Neural progenitor cell (in vitro differentiated cells): ENCODE measurements at regions not wholly inside any gene's neighbourhood (a gene's known extent, or its start where the extent isn't known, plus 50 kb on each side); places are given as distances from the start of the nearest gene placed in this dataset.

Experiments used
- DNase-seq: peaks from one replicate; pipeline ENCODE4 v3.0.0-alpha.2; 2016; ENCODE audit warnings: low spot score
- H2AFZ ChIP-seq: fragments of 200-600 bp; sonication (generic); replicated peaks from 2 replicates; pipeline ENCODE4 v1.6.1; 2016; ENCODE audit warnings: antibody characterized with exemption
- H3F3A ChIP-seq: fragments of 200-600 bp; sonication (generic); 2 replicates; pipeline ENCODE4 v1.6.1; 2016; ENCODE audit warnings: antibody characterized with exemption, low read depth
- H3K27ac ChIP-seq: fragments of 200-600 bp; sonication (generic); 2 replicates; pipeline ENCODE4 v1.5.1; 2016; ENCODE audit warnings: mild to moderate bottlenecking
- H3K27me3 ChIP-seq: fragments of 200-600 bp; sonication (generic); 2 replicates; pipeline ENCODE4 v1.6.1; 2016; ENCODE audit warnings: mild to moderate bottlenecking, moderate library complexity
- H3K36me3 ChIP-seq: fragments of 200-600 bp; sonication (generic); 2 replicates; pipeline ENCODE4 v1.5.1; 2016
- H3K4me1 ChIP-seq: fragments of 200-600 bp; sonication (generic); 2 replicates; pipeline ENCODE4 v1.6.1; 2016; ENCODE audit warnings: mixed run types
- H3K4me2 ChIP-seq: fragments of 200-600 bp; sonication (generic); 2 replicates; pipeline ENCODE4 v1.6.1; 2016
- H3K4me3 ChIP-seq: fragments of 200-600 bp; sonication (generic); 2 replicates; pipeline ENCODE4 v1.5.1; 2016
- H3K79me2 ChIP-seq: fragments of 200-600 bp; sonication (generic); 2 replicates; pipeline ENCODE4 v1.6.1; 2016; ENCODE audit warnings: low read depth
- H3K9ac ChIP-seq: fragments of 200-600 bp; sonication (generic); 2 replicates; pipeline ENCODE4 v1.6.1; 2016
- H3K9me3 ChIP-seq: fragments of 200-600 bp; sonication (generic); 2 replicates; pipeline ENCODE4 v1.5.1; 2016; ENCODE audit warnings: low read depth
- H4K20me1 ChIP-seq: fragments of 200-600 bp; sonication (generic); 2 replicates; pipeline ENCODE4 v1.6.1; 2016; ENCODE audit warnings: low read depth
- H3K27ac Mint-ChIP-seq: 3 replicates; pipeline ENCODE4 v1.8.0; 2021; ENCODE audit warnings: mixed read lengths
- H3K27me3 Mint-ChIP-seq: 2 replicates; pipeline ENCODE4 v1.8.0; 2022; ENCODE audit warnings: low read depth, mild to moderate bottlenecking, inconsistent platforms, moderate library complexity, mixed read lengths; ENCODE audit not compliant: insufficient read depth
- H3K36me3 Mint-ChIP-seq: 3 replicates; pipeline ENCODE4 v1.8.0; 2021; ENCODE audit warnings: mixed read lengths
- H3K4me1 Mint-ChIP-seq: 3 replicates; pipeline ENCODE4 v1.8.0; 2021; ENCODE audit warnings: mixed read lengths
- H3K4me3 Mint-ChIP-seq: 3 replicates; pipeline ENCODE4 v1.8.0; 2021; ENCODE audit warnings: mild to moderate bottlenecking, moderate library complexity, mixed read lengths
- H3K9me3 Mint-ChIP-seq: 3 replicates; pipeline ENCODE4 v1.8.0; 2020; ENCODE audit warnings: mixed read lengths
- EZH2 ChIP-seq: fragments of 200-600 bp; sonication (generic); IDR thresholded peaks from 2 replicates; pipeline ENCODE4 v1.6.1; 2017; ENCODE audit warnings: antibody characterized with exemption, mild to moderate bottlenecking, moderate library complexity
- EZH2phosphoT487 ChIP-seq: fragments of 200-600 bp; sonication (generic); IDR thresholded peaks from 2 replicates; pipeline ENCODE4 v1.6.1; 2017; ENCODE audit warnings: antibody characterized with exemption
- TF ChIP-seq, protein P1 (sequence below): fragments of 200-600 bp; sonication (generic); IDR thresholded peaks from 2 replicates; pipeline ENCODE4 v1.5.1; 2017; ENCODE audit warnings: antibody characterized with exemption, mild to moderate bottlenecking

DNA sequence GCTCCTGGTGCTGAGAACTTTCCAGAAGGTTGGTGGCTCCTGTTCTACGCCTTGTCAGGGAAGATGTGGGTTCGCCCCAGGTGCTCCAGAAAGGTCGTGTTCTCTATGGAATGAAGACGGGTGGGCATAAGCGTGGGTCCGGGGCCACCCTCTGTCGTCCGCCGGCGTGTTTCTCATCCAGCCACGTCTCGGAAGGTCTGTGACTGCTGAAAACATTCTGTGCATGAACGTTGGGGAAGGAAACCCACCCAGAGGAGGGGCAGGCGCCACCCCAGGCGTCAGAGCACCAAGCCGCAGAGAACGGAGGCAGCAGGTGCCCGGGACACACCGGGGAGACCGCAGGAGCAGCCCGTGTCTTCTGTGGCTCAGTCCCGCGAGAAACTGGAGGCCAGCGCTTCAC lies 118.2 kb downstream of the RTP5 start:
- Mint-ChIP-seq H3K4me3 (no peak overlapping the region), H3K4me1 (no peaks in the 10 kb centered on the region)
- DNase-seq, result no peak

DNA sequence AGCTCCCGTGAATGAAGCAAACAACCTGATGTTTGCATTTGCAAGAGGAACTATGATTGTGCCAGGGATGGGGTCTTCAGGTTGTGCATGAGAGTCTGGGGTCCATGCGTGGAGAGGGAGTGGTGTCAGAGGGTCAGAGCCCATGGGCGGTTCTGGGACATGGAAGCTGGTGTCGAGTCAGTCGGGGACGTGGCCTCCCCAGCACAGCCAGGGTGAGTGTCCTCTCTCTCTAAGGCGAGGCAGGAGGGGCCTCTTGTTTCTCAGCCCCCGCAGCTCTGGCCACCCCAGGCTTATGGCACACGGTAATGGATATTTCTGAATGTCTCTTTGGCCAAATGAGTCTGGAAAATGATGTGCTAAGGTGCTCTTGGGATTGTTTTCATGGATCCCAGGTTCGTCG lies 118.6 kb downstream of the RTP5 start:
- no peak overlapping the region for H3K27ac Mint-ChIP-seq
- Histone ChIP-seq H3K79me2 (no peaks in the 10 kb centered on the region), H4K20me1 (no peaks in the 10 kb centered on the region), H3K4me3 (no peak overlapping the region), H3K36me3 (no peaks in the 10 kb centered on the region), H2AFZ (no peak overlapping the region), H3K9me3 (no peaks in the 10 kb centered on the region), H3K27me3 (no peaks in the 10 kb centered on the region), H3K9ac (no peak overlapping the region), H3K27ac (no peak overlapping the region), H3K4me1 (no peaks in the 10 kb centered on the region), H3K4me2 (no peak overlapping the region), H3F3A (no peaks in the 10 kb centered on the region)
- no peaks in the 10 kb centered on the region for H3K4me1 Mint-ChIP-seq
- no peak overlapping the region for H3K4me3 Mint-ChIP-seq
- DNase-seq, result no peak
- peaks cover 9% of the 10 kb centered on the region for H3K27me3 Mint-ChIP-seq
- H3K9me3 Mint-ChIP-seq, result peaks cover 2% of the 10 kb centered on the region
- no peaks in the 10 kb centered on the region for H3K36me3 Mint-ChIP-seq
- TF ChIP-seq, protein P1, sequence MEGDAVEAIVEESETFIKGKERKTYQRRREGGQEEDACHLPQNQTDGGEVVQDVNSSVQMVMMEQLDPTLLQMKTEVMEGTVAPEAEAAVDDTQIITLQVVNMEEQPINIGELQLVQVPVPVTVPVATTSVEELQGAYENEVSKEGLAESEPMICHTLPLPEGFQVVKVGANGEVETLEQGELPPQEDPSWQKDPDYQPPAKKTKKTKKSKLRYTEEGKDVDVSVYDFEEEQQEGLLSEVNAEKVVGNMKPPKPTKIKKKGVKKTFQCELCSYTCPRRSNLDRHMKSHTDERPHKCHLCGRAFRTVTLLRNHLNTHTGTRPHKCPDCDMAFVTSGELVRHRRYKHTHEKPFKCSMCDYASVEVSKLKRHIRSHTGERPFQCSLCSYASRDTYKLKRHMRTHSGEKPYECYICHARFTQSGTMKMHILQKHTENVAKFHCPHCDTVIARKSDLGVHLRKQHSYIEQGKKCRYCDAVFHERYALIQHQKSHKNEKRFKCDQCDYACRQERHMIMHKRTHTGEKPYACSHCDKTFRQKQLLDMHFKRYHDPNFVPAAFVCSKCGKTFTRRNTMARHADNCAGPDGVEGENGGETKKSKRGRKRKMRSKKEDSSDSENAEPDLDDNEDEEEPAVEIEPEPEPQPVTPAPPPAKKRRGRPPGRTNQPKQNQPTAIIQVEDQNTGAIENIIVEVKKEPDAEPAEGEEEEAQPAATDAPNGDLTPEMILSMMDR, result no peak
- TF ChIP-seq EZH2 (no peak), EZH2phosphoT487 (no peak)

More for the DNA sequence above, 118.2 kb downstream of the RTP5 start:
- H3K36me3 Mint-ChIP-seq, result no peaks in the 10 kb centered on the region
- H3K4me3 ChIP-seq, result no peak overlapping the region
- H3K27me3 ChIP-seq, result no peaks in the 10 kb centered on the region
- TF ChIP-seq, protein P1, result no peak
- TF ChIP-seq EZH2 (no peak), EZH2phosphoT487 (no peak)
- H3K27me3 Mint-ChIP-seq, result peaks cover 9% of the 10 kb centered on the region
- no peak overlapping the region for H3K9ac ChIP-seq
- no peak overlapping the region for H3K27ac Mint-ChIP-seq
- no peak overlapping the region for H3K27ac ChIP-seq
- H3K9me3 Mint-ChIP-seq, result peaks cover 2% of the 10 kb centered on the region
- H3K36me3 ChIP-seq, result no peaks in the 10 kb centered on the region
- no peaks in the 10 kb centered on the region for H4K20me1 ChIP-seq
- no peaks in the 10 kb centered on the region for H3K9me3 ChIP-seq
- H2AFZ ChIP-seq, result no peak overlapping the region
- H3F3A ChIP-seq, result no peaks in the 10 kb centered on the region
- no peaks in the 10 kb centered on the region for H3K4me1 ChIP-seq
- no peak overlapping the region for H3K4me2 ChIP-seq
- no peaks in the 10 kb centered on the region for H3K79me2 ChIP-seq

DNA sequence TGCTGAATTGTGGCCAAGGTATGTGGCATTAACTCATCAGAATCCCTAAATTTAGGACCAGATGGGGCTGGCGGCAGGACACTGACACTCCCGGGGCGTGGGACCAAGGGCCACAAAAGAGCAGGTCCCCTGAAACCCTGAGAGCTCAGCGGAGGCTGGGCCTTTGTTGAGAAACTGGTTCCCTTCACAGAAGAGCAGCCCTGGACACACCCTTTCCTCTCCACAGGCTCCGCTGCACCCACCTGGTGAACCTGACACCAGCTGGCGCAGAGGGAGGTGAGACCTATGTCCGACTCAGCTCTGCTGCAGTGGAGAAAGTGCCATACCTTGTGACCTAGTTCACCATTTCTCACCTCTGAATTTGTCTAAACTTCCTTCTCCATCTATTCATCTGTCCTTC lies 119.5 kb downstream of the RTP5 start:
- Histone ChIP-seq H3K9ac (no peak overlapping the region), H3F3A (no peaks in the 10 kb centered on the region), H3K4me1 (no peaks in the 10 kb centered on the region), H3K9me3 (no peaks in the 10 kb centered on the region), H3K79me2 (no peaks in the 10 kb centered on the region), H4K20me1 (no peaks in the 10 kb centered on the region), H3K4me2 (no peak overlapping the region), H3K36me3 (no peaks in the 10 kb centered on the region), H2AFZ (no peak overlapping the region), H3K27ac (no peak overlapping the region), H3K27me3 (no peaks in the 10 kb centered on the region), H3K4me3 (no peak overlapping the region)
- H3K4me1 Mint-ChIP-seq, result no peaks in the 10 kb centered on the region
- H3K4me3 Mint-ChIP-seq, result no peak overlapping the region
- no peak for TF ChIP-seq EZH2
- TF ChIP-seq, protein P1, result no peak
- H3K36me3 Mint-ChIP-seq, result no peaks in the 10 kb centered on the region
- no peak for DNase-seq
- H3K27ac Mint-ChIP-seq, result no peak overlapping the region
- H3K27me3 Mint-ChIP-seq, result peaks cover 9% of the 10 kb centered on the region
- peaks cover 2% of the 10 kb centered on the region for H3K9me3 Mint-ChIP-seq

- peaks cover 6% of the 10 kb centered on the region for H3K4me1 ChIP-seq
- H3K9me3 Mint-ChIP-seq, result no peaks in the 10 kb centered on the region
These were observed 120.9 kb downstream of the RTP5 start for GRCh38 chr2:241990466-241990865.

More at GRCh38 chr2:241990466-241990865, 120.9 kb downstream of the RTP5 start:
- Mint-ChIP-seq H3K27ac (no peak overlapping the region), H3K27me3 (peaks cover 12% of the 10 kb centered on the region), H3K4me1 (peaks cover 7% of the 10 kb centered on the region), H3K4me3 (no peak overlapping the region), H3K36me3 (no peaks in the 10 kb centered on the region)
- no peak for TF ChIP-seq EZH2
- no peak for TF ChIP-seq EZH2phosphoT487
- TF ChIP-seq, protein P1, result no peak
- no peak for DNase-seq
- no peaks in the 10 kb centered on the region for H3K9me3 ChIP-seq
- H3F3A ChIP-seq, result no peaks in the 10 kb centered on the region
- no peak overlapping the region for H3K4me2 ChIP-seq
- no peaks in the 10 kb centered on the region for H4K20me1 ChIP-seq
- no peak overlapping the region for H3K4me3 ChIP-seq
- no peak overlapping the region for H3K27ac ChIP-seq
- H3K9ac ChIP-seq, result no peak overlapping the region
- H3K79me2 ChIP-seq, result no peaks in the 10 kb centered on the region
- H3K27me3 ChIP-seq, result no peaks in the 10 kb centered on the region
- H3K36me3 ChIP-seq, result no peaks in the 10 kb centered on the region
- no peak overlapping the region for H2AFZ ChIP-seq
